HFF-Myc (cell line): ENCODE measurements at regions not wholly inside any gene's neighbourhood (a gene's known extent, or its start where the extent isn't known, plus 50 kb on each side); places are given as distances from the start of the nearest gene placed in this dataset.

Experiments used
- DNase-seq: peaks from one replicate; pipeline ENCODE4 v3.0.0-alpha.2; 2011; ENCODE audit warnings: low read depth; ENCODE audit errors: extremely low read depth
- H3K4me3 ChIP-seq: replicated peaks from 2 replicates; pipeline ENCODE4 v1.5.1; 2011; ENCODE audit warnings: low read depth, mild to moderate bottlenecking, control low read depth, low read length
- CTCF ChIP-seq: IDR thresholded peaks from 2 replicates; pipeline ENCODE4 v1.5.1; 2012; ENCODE audit warnings: mild to moderate bottlenecking, low read depth, low read length, control low read depth; ENCODE audit errors: missing control alignments

- no peak overlapping the region for H3K4me3 ChIP-seq
- TF ChIP-seq CTCF, result no peak
- no peak for DNase-seq
Measured at GRCh38 chr6:101021504-101021903, 140.4 kb upstream of the ASCC3 start.

DNA sequence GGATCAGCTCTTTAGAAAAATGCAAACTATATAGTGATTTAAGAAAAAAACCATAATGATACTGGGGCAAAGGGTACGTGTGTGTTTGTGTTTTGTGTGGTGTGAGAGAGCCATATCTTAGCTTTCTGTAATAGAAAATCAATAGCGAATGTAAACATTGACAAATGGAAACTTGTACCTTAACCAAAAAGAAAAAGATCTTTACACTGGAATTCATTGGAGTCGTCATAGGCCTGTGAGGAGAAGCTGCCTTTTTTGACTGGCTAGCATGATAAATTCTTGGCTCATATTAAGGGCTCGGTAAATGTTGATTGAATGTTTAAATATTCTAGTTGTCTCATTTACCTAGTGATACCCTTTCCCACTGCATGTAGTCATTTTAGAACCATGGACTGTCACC, 161.8 kb upstream of the ASCC3 start:
- no peak overlapping the region for H3K4me3 ChIP-seq
- DNase-seq, result no peak
- TF ChIP-seq CTCF, result no peak

DNA sequence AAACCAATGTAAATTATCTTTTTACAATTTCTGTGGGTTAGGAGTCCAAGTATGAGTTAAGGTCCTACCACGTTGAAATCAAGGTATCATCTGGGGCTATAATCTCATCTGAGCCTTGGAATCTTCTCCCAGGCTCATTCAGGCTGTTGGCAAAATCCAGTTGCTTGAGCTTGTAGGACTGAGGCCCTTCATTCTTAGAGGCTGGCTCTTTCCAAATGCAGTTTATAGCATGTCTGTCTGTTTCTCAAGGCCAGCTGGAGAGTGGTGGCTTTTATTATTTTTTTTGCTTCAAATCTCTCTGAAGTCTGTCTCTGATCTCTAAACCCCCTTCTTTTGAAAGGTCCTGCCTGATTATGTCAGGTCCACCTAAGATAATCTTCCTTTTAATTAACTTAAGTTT, 177.2 kb upstream of the ASCC3 start:
- H3K4me3 ChIP-seq, result no peak overlapping the region
- DNase-seq, result no peak
- TF ChIP-seq CTCF, result no peak

DNA sequence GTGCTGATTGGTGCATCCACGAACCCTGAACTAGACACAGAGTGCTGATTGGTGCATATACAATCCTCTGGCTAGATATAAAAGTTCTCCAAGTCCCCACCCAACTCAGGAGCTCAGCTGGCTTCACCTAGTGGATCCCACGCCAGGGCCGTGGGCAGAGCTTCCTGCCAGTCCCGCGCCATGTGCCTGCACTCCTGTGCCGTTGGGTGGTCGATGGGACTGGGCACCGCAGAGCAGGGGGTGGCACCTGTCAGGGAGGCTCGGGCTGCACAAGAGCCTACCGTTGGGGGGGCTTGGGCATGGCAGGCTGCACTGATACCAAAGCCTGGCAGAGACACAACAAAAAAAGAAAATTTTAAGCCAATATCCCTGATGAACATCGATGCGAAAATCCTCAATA, 185.4 kb upstream of the ASCC3 start:
- DNase-seq, result no peak
- TF ChIP-seq CTCF, result no peak

DNA sequence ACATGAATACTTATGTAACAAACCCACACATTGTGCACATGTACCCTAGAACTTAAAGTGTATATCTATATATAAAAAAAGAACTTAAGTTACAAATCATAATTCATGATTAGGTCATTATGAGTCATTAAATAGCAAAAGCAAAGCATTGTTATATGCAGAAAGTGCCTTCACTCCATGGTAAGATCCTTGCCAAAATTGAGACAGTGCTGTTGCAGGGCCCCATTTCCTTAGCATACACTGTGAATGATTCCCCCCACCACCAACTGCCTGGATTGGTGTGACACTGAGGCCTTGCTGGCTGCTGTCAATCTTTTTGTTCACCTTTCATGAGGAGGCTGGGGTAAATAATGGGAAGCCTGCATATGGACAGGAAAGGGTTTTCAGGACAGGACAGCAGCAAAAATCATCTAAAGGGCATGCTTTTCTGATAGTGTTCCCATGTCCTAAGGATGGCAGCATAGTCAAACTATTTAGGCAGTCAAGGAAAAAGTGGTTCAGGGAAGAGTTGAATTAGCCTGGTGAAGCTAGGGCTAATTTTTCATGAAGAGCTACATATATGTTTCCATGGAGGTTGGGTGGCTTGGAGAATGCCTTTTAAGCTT, 188.2 kb upstream of the ASCC3 start:
- TF ChIP-seq CTCF, result no peak
- no peak for DNase-seq
- no peak overlapping the region for H3K4me3 ChIP-seq

More for the DNA sequence above, 185.4 kb upstream of the ASCC3 start:
- no peak overlapping the region for H3K4me3 ChIP-seq

DNA sequence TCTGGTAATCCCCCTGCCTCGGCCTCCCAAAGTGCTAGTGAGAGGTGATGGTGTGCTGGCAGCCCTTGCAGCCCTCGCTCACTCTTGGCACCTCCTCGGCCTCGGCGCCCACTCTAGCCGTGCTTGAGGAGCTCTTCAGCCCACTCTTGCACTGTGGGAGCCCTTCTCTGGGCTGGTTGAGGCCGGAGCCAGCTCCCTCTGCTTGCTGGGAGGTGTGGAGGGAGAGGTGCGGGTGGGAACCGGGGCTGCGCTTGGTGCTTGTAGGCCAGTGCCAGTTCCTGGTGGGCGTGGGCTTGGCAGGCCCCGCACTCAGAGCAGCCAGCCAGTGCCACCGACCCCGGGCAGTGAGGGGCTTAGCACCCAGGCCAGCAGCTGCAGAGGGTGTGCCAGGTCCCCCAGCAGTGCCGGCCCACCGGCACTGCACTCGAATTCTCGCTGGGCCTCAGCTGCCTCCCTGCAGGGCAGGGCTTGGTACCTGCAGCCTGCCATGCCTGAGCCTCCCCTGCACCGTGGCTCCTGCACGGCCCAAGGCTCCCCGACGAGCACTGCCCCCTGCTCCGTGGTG, 189.0 kb upstream of the ASCC3 start:
- H3K4me3 ChIP-seq, result no peak overlapping the region
- DNase-seq, result no peak
- TF ChIP-seq CTCF, result no peak

GRCh38 chr6:101077344-101077743, 196.2 kb upstream of the ASCC3 start:
- H3K4me3 ChIP-seq, result no peak overlapping the region
- no peak for TF ChIP-seq CTCF
- no peak for DNase-seq
